ENCODE measurements at regions not wholly inside any gene's neighbourhood (a gene's known extent, or its start where the extent isn't known, plus 50 kb on each side); places are given as distances from the start of the nearest gene placed in this dataset.

- no peak for DNase-seq (ENCODE audit: insufficient read length, low spot score)
- no peak for FAIRE-seq
- TF ChIP-seq POLR2A (IDR thresholded peaks at IDR 0.05; ENCODE audit: low read depth, low read length) = no peak
Observed at GRCh38 chr1:43042127-43042526, 83.5 kb upstream of the SLC2A1 start.

DNA sequence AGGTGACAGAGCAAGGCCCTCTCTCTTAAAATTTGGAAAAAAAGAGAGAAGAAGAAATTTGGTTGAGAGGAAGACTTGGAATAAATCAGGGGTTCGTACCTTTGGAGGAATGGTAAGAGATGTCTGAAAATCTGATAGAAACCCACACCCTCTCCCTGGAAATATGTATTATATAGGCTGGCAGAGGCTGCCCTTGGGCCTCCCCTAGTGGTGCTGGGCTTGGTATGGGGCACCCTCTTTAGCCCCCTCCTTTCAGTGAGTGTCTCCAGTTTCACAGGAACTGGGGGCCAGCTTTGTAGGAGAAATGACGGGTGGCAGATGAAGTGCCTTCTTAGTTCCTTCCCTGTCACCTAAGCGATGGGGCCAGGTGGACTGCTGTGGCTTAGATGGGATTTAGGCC lies 82.9 kb upstream of the SLC2A1 start:
- TF ChIP-seq POLR2A (IDR thresholded peaks at IDR 0.05; ENCODE audit: low read depth, low read length) = no peak
- DNase-seq (ENCODE audit: insufficient read length, low spot score) (no peak), FAIRE-seq (no peak)

- DNase-seq (ENCODE audit: insufficient read length, low spot score) = no peak
- TF ChIP-seq POLR2A (IDR thresholded peaks at IDR 0.05; ENCODE audit: low read depth, low read length) = no peak
- FAIRE-seq = no peak
Observed at GRCh38 chr1:43039228-43040055, 80.8 kb upstream of the SLC2A1 start.

GRCh38 chr1:43038232-43038935 lies 79.7 kb upstream of the SLC2A1 start:
- no peak for FAIRE-seq
- TF ChIP-seq POLR2A (IDR thresholded peaks at IDR 0.05; ENCODE audit: low read depth, low read length) = no peak

GRCh38 chr1:43037466-43037865 lies 78.8 kb upstream of the SLC2A1 start:
- FAIRE-seq = no peak
- no peak for TF ChIP-seq POLR2A (IDR thresholded peaks at IDR 0.05; ENCODE audit: low read depth, low read length)
- DNase-seq (ENCODE audit: insufficient read length, low spot score) = no peak

More at GRCh38 chr1:43038232-43038935, 79.7 kb upstream of the SLC2A1 start:
- no peak for DNase-seq (ENCODE audit: insufficient read length, low spot score)

- TF ChIP-seq POLR2A (IDR thresholded peaks at IDR 0.05; ENCODE audit: low read depth, low read length) = no peak
- FAIRE-seq = no peak
- no peak for DNase-seq (ENCODE audit: insufficient read length, low spot score)
Observed at GRCh38 chr1:43036932-43037331, 78.3 kb upstream of the SLC2A1 start.

- no peak for TF ChIP-seq POLR2A (IDR thresholded peaks at IDR 0.05; ENCODE audit: low read depth, low read length)
- no peak for FAIRE-seq
- no peak for DNase-seq (ENCODE audit: insufficient read length, low spot score)
Observed at GRCh38 chr1:43035821-43036741, 77.4 kb upstream of the SLC2A1 start.

- DNase-seq (ENCODE audit: insufficient read length, low spot score) (no peak), FAIRE-seq (no peak)
- TF ChIP-seq POLR2A (IDR thresholded peaks at IDR 0.05; ENCODE audit: low read depth, low read length) = no peak
Observed at GRCh38 chr1:43034778-43035177, 76.1 kb upstream of the SLC2A1 start.

- no peak for FAIRE-seq
- no peak for TF ChIP-seq POLR2A (IDR thresholded peaks at IDR 0.05; ENCODE audit: low read depth, low read length)
- no peak for DNase-seq (ENCODE audit: insufficient read length, low spot score)
Observed at GRCh38 chr1:43034195-43034658, 75.6 kb upstream of the SLC2A1 start.

DNA sequence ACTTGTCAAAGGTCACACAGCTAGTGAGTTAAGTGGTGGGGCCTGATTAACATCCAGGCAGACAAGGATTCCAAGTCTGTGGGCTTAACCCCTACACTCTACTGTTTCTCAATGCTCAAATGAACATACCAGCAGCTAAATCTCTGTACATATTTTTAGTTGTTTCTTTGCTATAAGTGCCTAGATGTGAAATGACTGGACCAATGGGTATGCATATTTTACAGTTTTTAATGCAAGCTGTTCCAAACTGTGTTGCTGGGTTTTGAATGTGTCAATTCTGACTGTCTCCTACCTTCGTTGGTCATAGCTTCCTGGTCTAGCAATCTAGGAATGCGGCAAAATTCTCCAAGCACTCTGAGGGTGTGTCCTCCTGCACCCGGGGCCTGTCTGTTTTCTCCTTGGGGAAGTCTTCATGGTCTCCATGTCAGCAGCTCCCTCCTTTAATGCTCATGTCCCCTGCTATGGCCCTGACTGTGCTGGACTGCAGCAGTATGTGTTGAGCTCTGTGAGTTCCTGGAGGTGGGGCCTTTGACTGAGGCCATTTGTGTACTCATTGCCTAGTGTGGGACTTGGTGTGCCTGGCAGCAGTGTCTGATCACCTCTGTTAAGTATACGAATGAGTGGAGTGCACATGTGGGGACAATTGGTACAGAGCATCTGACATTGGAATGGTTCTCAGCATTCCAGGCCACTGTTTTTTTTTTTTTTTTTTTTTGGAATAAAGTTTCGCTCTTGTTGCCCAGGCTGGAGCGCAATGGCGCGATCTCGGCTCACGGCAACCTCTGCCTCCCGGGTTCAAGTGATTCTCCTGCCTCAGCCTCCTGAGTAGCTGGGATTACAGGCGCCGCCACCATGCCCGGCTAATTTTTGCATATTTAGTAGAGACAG lies 72.9 kb upstream of the SLC2A1 start:
- FAIRE-seq (no peak), DNase-seq (ENCODE audit: insufficient read length, low spot score) (no peak)
- no peak for TF ChIP-seq POLR2A (IDR thresholded peaks at IDR 0.05; ENCODE audit: low read depth, low read length)

DNA sequence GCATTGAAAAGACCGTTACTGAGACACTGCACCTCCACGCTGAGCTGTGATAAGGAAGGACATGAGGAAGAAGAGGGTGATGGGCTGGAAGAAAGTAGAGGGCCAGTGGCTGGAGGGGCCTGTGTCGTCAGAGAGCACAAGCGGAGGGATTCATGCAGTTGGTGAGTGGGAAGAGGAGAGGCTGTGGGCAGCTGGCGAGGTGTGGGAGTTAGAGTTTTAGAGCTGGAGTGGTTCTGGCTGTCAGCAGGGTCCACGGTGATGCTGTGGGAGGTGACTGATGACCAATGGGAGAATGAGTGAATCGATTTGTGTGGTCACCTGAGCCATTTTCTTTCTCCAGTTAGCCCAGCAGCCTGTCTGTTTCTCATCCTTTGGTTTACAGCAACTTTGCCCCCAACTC lies 66.2 kb upstream of the SLC2A1 start:
- no peak for DNase-seq (ENCODE audit: insufficient read length, low spot score)
- no peak for FAIRE-seq
- TF ChIP-seq POLR2A (IDR thresholded peaks at IDR 0.05; ENCODE audit: low read depth, low read length) = no peak

DNA sequence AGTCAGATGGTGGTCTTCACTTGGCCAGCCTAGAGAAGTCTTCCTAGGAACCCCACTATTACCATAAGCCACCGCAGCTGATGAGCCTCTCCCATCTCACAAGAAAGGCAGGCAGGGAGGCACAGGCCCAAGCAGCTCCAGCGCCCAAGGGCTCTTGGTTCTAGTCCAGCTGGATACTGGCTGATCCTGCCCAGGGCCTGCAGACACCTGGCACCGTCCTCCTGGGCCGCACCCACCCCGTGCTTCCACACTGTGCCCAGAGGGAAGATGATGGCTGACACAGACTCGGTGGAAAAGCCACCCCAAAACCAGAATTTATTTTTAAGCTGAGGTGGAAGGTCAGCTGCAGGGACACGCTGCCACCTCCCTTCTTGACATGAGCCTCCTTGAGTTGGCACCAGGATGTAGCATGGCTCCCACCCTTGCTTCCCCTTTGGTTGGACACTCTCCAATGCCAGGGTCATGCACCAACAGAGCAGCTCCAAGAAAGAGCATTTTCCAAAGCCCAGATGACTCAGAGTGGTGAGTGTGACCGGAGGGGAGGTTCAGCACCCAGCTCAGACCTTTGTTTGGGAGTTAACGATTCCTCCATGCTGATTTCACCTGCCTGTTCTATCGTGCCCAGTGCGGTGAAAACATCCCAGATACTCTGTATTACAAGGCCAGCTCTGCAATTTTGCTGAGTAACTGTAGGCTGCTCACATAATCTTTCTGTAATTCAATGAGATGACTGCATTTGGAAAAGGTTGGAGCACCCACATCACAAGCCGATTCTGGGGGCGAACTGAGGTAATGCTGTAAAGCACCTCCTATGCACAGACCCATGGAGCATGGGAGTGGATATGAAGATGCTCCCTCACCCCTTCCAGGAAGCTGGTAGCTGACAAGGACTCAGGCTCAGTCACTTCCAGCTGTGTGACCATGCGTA lies 63.1 kb upstream of the SLC2A1 start:
- no peak for DNase-seq (ENCODE audit: insufficient read length, low spot score)
- FAIRE-seq = no peak
- no peak for TF ChIP-seq POLR2A (IDR thresholded peaks at IDR 0.05; ENCODE audit: low read depth, low read length)

Data from H54 (cell line).